ENCODE measurements at regions not wholly inside any gene's neighbourhood (a gene's known extent, or its start where the extent isn't known, plus 50 kb on each side); places are given as distances from the start of the nearest gene placed in this dataset.

GRCh38 chr2:5845798-5846330 is 153.7 kb downstream of the SOX11 start:
- DNase-seq (ENCODE audit: low read depth) = peak; percentile 8
- no peak for TF ChIP-seq MAX (IDR thresholded peaks at IDR 0.05; ENCODE audit: low read depth, low read length)
- TF ChIP-seq MYC (IDR thresholded peaks at IDR 0.05; ENCODE audit: low read depth, low read length) = no peak
- no peak for TF ChIP-seq CTCF (IDR thresholded peaks at IDR 0.05; ENCODE audit: low read depth, low read length)
- TF ChIP-seq POLR2A (IDR thresholded peaks at IDR 0.05; ENCODE audit: extremely low read depth, insufficient read length) = no peak

GRCh38 chr2:5846881-5847280 is 154.7 kb downstream of the SOX11 start:
- H3K4me3 ChIP-seq (ENCODE audit: low read depth, low read length) = no peak overlapping the region
- TF ChIP-seq POLR2A (IDR thresholded peaks at IDR 0.05; ENCODE audit: extremely low read depth, insufficient read length) = no peak
- no peak for TF ChIP-seq CTCF (IDR thresholded peaks at IDR 0.05; ENCODE audit: low read depth, low read length)
- TF ChIP-seq MAX (IDR thresholded peaks at IDR 0.05; ENCODE audit: low read depth, low read length) = no peak
- TF ChIP-seq MYC (IDR thresholded peaks at IDR 0.05; ENCODE audit: low read depth, low read length) = no peak
- DNase-seq (ENCODE audit: low read depth) = no peak

More at GRCh38 chr2:5845798-5846330, 153.7 kb downstream of the SOX11 start:
- no peak overlapping the region for H3K4me3 ChIP-seq (ENCODE audit: low read depth, low read length)

- H3K4me3 ChIP-seq (ENCODE audit: low read depth, low read length) = no peak overlapping the region
- TF ChIP-seq MAX (IDR thresholded peaks at IDR 0.05; ENCODE audit: low read depth, low read length) = no peak
- no peak for TF ChIP-seq POLR2A (IDR thresholded peaks at IDR 0.05; ENCODE audit: extremely low read depth, insufficient read length)
- no peak for TF ChIP-seq MYC (IDR thresholded peaks at IDR 0.05; ENCODE audit: low read depth, low read length)
- TF ChIP-seq CTCF (IDR thresholded peaks at IDR 0.05; ENCODE audit: low read depth, low read length) = no peak
- no peak for DNase-seq (ENCODE audit: low read depth)
These were observed 157.4 kb downstream of the SOX11 start for GRCh38 chr2:5849562-5849961.

- TF ChIP-seq CTCF (IDR thresholded peaks at IDR 0.05; ENCODE audit: low read depth, low read length) (no peak), MAX (IDR thresholded peaks at IDR 0.05; ENCODE audit: low read depth, low read length) (no peak), POLR2A (IDR thresholded peaks at IDR 0.05; ENCODE audit: extremely low read depth, insufficient read length) (no peak), MYC (IDR thresholded peaks at IDR 0.05; ENCODE audit: low read depth, low read length) (no peak)
- no peak for DNase-seq (ENCODE audit: low read depth)
These were observed 159.2 kb downstream of the SOX11 start for GRCh38 chr2:5851410-5851809.

GRCh38 chr2:5854797-5855196 is 162.6 kb downstream of the SOX11 start:
- TF ChIP-seq POLR2A (IDR thresholded peaks at IDR 0.05; ENCODE audit: extremely low read depth, insufficient read length) = no peak
- TF ChIP-seq MAX (IDR thresholded peaks at IDR 0.05; ENCODE audit: low read depth, low read length) = no peak
- no peak for TF ChIP-seq CTCF (IDR thresholded peaks at IDR 0.05; ENCODE audit: low read depth, low read length)
- no peak for TF ChIP-seq MYC (IDR thresholded peaks at IDR 0.05; ENCODE audit: low read depth, low read length)
- no peak for DNase-seq (ENCODE audit: low read depth)
- no peak overlapping the region for H3K4me3 ChIP-seq (ENCODE audit: low read depth, low read length)

More at GRCh38 chr2:5851410-5851809, 159.2 kb downstream of the SOX11 start:
- H3K4me3 ChIP-seq (ENCODE audit: low read depth, low read length) = no peak overlapping the region
